ENCODE measurements at regions not wholly inside any gene's neighbourhood (a gene's known extent, or its start where the extent isn't known, plus 50 kb on each side); places are given as distances from the start of the nearest gene placed in this dataset.
A peak's percentile ranks its signal among the peaks of the same experiment; 100 is the strongest.
"Not testable (repeated sequence)": the region's sequence is repeated elsewhere in the genome, so short reads cannot be mapped to it uniquely, and the experiment has no call there.

DNA sequence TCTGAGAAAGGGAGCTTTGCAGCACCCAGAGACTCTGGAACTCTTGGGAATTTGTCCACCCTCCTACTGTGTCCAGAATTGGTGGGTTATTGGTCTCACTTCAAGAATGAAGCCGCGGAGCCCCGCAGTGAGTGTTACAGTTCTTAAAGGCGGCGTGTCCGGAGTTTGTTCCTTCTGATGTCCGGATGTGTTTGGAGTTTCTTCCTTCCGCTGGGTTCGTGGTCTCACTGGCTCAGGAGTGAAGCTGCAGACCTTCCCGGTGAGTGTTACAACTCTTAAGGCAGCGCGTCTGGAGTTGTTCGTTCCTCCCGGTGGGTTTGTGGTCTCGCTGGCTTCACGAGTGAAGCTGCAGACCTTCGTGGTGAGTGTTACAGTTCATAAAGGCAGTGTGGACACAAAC is 824.7 kb downstream of the LRRTM4 start:
- not testable (repeated sequence) for DNase-seq (ENCODE audit: low spot score)

DNA sequence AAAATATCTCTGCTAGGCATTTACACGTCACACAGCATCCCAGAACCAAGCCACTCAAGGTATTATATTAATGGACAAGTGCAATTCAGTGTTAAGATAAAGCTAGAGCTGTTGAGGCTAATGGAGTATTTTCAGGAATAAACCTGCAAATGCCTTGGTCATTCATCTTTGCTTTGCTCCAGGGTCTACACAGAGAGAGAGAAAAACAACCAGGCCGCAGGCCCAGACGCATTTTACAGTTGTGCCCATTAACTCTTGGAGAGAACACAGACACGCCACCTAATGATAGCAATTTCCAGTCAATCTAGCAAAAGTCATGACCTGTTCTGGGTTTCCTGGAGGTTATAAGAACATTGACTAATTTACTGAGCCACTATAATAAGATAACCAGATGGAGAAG is 829.3 kb downstream of the LRRTM4 start:
- no peak for DNase-seq (ENCODE audit: low spot score)

DNA sequence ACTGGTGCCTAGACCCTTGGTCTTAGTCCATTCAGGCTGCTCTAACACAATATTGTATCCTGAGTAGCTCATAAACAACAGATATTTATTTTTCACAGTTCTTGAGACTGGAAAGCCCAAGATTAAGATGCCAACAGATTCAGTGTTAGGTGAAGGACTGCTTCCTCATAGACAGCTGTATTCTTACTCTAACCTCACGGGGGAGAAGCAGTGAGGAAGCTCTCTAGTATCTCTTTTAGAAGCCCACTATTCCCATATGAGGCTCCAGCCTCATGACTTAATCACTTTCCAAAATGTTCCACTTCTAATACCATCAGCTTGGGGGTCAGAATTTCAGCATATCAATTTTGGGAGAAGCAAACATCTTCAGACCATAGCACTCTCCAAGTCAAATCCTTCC is 833.4 kb downstream of the LRRTM4 start:
- DNase-seq (ENCODE audit: low spot score), result no peak

DNA sequence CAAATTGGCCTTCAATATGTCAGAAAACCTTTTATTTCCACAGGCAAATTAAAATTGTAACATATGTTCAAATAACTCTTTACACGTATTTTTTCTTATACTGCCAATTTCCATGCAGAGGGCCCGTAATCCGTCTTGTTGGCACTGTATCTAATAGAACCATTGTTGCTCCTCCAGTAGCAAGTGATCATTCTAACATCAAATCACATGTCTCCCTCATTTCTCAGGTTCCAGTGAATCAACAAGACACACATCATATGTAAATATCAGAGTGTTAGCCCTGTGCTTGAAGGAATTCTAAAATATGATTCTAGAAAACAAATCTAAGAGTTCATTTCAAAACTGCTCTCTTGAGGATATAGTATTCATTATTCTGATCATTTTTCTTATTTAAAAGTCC is 834.3 kb downstream of the LRRTM4 start:
- no peak for DNase-seq (ENCODE audit: low spot score)

DNA sequence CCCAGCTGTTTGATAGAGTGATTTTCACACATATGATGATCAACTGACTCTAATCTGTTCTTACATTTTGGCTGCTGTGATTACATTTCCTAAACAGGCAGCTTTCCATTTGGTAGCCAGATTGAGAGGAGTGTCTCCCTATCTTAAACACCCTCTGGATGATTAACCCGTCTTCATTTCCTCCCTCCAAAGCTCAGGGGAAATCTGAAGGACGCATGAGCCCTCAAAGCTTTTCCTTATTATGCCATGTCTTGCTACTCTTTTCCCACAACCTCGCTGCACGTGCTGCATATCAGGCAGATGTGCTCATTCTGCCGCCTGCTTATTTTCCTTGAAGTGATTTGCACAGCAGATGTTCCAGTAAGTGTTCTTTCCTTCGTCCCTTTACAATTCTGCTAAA is 837.4 kb downstream of the LRRTM4 start:
- peak; percentile 48 for DNase-seq (ENCODE audit: low spot score)

DNA sequence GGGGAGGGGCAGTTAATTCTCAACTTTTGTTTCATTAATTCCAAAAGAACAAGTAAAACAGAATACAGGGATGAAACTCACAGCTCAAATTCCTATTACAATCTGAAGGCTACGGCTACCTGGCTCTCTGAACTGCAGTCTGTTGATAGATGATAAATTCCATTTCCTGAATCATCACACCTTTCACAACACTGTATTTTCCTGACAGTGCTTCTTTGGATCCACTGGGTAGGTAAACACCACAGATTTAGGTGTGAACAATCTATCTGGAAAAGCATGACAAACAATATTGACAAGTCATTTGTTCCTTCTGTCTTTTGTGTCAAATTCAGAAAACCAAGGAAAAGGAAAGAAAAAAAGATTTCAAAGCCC is 843.2 kb downstream of the LRRTM4 start:
- DNase-seq (ENCODE audit: low spot score), result no peak

DNA sequence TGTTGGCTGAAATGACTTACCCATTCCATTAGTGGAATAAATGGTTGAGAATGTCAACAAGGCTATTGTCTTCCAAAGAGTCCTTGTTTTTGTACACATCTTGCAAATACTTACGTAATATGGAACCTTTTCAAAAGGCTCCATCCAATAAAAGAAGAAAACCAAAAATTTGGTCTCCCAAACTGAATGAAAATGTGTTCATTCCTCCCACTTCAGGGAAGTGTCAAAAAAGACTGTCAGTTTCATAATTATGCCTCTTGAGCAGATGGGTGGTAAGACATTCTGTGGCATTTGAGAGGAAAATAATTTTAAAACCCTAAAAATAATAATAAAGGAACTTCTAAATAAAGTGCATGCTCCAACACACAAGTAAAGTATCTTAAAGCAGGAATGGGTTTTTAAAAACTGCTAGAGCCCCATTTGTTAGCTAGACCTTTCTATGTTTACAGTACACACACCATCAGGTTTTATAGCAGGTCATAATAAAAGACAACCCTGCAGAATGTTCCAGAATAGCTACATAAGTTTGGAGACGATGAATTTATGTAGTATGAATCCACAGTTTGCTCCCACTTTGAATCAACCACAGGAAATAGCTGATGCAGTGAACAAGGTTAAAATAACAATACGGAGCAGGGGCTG is 843.7 kb downstream of the LRRTM4 start:
- no peak for DNase-seq (ENCODE audit: low spot score)

DNA sequence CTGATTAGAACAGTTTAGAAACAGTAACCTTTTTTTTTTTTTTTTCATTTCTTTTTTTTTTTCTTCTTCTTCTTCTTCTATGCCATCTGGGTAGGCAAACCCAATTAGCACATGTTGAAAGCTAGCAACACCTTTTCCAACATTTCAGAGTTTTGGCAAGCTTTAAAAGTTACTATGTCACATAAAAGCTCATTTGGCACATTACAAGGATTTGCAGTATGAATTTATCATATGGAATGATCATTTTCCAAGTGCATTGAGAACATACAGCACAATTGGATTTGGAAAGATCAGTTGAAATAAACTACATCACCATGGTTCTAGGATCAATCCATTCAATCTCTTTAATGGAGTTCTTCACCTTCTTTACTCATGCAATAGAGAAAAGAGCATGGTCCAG is 847.0 kb downstream of the LRRTM4 start:
- DNase-seq (ENCODE audit: low spot score), result no peak

DNA sequence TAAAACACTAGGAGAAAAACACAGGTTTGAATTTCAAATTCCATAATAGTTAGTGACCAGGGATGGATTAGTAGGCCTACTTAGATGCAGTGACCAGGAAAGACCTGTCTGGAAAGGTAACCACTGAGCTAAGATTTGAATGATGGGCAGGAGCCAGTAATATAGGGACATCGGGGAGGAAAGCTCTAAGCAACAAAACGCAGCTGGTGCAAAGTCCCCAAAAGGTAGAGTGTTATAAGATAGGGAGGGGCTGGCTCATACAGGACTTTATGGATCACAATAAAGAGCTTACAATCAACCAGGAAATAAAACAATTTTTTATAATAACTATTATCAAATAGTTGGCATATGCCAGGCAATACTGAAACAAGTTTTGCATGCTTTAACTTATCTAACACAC is 849.4 kb downstream of the LRRTM4 start:
- DNase-seq (ENCODE audit: low spot score), result no peak

DNA sequence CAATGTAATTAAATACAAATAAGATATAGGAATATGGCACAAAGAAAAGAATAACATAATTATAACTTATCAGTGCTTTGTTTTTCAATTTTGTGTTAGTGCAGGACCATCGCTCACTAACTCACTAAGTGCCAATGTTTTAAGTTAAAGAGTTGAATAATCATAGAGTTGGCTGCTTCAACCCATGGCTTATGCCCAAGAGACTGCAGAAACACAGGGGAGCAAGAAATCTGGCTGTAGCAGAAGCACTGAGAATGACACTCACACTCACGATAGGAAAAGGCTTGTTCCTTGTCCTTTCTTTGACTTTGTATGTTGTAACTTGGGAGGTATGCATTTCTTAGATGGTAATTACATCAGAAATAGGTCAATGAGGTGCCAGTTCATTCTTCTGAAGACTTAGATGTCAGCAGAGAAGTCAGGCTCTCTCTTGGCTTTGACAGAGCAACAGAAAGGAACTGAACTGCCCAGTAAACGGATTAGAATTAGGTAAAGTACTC is 852.2 kb downstream of the LRRTM4 start:
- no peak for DNase-seq (ENCODE audit: low spot score)

DNA sequence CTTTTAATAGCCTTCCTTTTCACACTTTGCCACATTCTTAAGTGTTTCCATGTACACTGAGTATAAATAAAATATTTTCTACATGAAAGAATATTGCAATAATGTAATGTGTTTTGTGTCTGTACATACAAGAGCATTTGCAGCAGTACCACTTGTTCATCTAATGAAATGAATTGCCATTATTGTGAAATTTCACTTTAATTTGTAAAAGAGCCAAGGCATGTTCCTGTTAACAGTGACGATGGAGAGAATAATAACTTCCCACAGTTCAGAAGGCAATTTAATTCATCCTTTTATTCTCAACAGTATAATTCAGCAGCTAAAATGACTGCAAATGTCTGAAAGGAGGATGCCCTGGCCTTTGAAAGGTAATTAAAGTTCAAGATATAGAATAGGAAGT is 853.9 kb downstream of the LRRTM4 start:
- DNase-seq (ENCODE audit: low spot score), result no peak

DNA sequence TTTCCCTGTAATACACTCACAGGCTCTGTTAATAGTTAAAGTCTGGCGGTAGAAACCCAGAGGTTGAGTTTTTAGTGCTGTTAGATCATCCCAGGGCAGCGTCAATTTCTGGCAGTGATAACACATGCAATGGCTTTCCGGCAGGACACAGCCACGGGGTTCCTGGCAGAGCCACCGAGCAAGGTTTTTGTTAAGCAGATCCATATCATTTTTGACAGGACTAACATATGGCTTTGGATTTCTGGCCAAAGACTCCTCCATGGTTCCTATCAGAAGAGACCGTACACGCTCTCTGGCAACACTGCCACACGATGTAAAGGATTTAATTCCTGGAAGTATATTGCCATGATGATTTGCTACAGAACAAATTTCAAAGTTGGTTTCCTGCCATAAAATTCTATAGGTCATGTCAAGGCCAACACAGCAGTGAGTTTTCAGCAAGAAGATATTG is 854.3 kb downstream of the LRRTM4 start:
- no peak for DNase-seq (ENCODE audit: low spot score)

DNA sequence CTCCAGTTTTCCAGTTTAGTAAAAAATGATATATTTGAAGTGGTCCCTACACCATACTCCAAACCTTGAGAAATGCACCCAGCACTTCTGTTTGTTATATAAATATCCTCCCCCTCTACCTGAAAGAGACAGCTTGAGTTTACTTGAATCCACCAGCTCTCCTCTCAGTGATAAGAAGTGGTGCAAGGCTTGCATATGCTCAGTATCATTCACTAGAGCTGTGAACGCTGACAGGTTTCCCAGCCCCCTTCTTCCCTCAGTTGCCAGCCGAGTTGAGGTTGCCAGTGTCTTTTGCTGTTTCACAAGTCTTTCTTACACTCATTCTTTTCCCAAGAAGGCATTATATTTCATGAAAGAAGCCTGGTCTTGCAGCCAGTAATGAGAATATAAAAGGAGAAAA is 880.0 kb downstream of the LRRTM4 start:
- DNase-seq (ENCODE audit: low spot score), result no peak

DNA sequence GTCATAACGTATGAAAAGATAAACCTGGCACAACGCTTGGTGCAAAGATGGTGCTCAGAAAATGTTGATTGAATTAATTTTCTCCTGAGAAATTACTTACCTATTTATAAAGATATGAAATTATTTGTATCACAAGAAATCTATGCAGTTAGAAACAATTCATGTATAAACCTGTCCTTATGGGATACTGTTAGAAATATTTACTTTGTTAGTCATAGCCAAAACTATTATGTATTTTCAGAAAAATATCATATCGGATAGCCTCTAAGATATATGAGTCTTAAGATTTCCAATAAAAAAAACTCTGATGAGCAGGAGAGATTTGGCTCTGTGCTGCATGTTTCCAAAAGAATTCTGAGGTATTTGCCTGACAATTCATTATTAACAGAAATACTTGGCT is 880.7 kb downstream of the LRRTM4 start:
- no peak for DNase-seq (ENCODE audit: low spot score)

DNA sequence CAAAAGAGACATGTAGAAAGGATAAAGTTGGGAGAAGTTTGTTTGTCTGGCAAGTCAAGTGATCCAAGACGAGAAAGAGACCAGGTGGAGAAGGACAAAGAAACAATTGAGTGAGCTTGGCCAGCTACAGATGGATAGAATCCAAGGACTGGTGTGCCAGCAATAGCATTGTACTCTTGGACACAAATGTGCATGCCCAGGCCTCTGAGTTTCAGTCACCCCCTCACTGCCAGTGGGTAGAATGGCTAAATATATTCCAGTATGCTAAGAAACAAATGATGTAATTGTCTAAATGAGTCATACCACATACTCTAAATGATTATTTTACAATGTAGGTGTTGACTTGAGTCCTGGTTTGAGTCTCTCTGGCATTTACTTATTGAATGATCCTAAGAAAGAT is 881.3 kb downstream of the LRRTM4 start:
- DNase-seq (ENCODE audit: low spot score), result no peak

DNA sequence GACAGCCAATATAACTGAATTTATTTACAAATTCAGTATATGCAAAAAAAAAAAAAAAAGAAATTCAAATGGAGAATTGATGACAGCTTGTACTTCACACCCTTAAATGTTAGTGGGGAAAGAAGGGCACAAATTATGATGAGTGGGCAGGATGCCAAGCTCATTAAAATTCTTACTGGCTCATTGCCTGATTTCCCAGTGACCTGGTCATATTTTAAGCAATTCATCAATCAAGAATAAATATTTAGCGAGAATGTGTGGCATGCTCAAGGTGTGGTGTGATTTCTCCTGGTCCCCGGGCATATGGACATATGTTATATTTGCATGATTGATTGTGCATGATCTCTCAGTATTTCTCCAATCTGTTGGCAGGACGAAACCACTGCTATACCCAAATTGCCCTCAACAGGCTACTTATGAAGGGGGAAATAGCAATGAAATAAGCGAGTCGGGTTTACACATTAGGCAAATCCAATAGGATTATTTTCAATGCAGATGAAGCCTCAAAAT is 883.0 kb downstream of the LRRTM4 start:
- no peak for DNase-seq (ENCODE audit: low spot score)

DNA sequence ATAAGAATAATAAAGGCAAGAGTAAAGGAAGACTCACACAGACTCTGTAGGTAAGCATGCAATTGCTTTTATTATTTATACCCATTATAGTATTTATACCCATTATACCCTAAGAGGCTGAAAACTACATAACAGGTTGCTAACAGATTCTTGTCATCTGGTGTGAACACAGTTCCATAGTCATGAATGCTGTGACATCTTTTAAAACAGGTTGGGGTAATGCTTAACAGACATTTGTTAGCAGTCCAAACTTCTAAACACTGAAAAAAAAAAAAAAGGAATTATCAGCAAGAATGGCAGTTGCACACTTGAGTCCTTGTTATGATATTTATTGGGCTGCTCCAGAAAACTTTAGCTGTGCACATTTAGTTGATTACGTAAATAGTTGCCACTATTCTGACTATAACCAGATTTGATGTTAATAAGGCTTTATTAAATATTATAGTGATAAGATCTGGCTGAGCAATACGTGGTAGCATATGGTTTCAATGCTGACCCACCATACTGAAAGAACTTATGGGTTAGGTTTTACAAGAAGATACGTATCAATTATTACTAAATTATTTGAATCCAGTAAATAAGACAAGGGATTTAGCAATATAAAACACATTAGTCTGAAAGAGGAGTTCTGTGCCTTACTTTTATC is 888.8 kb downstream of the LRRTM4 start:
- no peak for DNase-seq (ENCODE audit: low spot score)

DNA sequence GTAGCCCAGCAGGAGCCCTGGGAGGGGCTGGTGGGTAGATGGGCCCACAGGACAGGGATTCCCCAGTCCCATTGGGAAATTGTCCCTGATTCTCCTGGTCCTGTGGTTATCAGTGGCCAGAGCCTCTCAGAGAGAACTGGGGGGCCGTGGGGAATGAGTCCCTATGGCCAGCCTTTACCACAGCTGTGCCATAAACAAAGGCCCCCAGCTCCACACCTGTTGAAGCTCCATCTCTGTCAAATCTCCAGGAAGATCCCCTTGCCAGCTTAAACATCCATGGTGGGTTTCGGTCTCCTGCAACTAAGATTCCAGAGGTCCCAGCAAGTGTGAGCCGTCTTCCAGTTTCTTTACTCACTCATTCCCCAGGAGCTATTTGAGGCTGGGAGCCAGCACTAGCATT is 897.1 kb downstream of the LRRTM4 start:
- no peak for DNase-seq (ENCODE audit: low spot score)

DNA sequence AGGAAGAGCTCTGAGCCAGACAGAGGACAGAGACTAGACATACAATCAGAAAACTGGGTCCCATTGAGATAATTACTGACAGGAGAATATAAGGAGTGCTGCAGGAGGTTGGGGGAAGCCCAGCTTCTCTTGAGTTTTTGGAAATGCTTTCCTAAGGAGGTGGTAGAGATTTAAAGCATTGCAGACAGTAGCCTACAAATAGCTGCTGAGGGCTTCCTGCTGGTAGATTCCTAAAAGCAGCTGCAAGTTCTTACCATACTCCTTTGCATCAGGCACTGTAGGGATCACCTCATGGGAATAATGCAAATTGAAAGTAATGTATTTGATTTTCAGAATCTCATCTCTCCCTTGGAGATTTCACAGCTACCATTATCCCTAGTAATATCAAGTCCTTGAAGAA is 902.6 kb upstream of the GCFC2 start:
- DNase-seq (ENCODE audit: low spot score), result no peak

DNA sequence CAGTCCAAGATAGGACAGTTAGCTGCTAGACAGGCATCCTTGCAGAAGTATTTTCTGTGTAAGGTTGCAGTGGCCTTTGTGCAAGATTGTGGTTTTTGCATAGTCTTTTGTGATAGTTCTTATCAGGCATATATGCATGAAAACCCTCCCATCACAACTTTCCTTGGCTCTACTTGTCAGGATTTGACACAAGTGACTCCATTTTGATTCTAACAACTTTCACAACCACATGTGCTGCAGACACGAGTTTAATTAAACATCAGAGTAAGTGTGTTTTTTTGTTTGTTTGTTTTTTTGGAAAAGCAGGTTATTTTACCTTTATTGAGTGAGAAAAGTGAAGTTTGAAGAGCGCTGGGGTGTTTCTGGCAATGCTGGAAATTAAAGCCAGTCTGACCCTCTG is 902.0 kb upstream of the GCFC2 start:
- DNase-seq (ENCODE audit: low spot score), result no peak

DNA sequence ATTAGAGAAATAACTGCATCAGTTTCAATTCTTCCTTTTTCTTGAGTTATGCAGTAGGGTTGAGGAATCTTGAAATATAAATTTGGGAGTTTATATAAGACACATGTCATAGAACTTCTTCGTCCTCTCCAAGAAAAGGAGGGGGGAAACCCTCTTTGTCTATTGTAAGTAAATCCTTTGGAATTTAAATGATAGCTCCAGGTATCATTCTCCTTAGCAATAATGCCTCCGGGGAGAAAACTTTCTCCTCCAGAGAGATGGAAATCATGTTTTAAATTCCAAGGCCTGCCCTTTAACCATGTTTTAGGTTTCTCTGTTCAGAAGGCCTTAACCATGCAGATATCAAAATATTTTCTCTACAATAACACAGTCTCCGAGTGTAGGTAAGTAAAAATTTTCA is 899.7 kb upstream of the GCFC2 start:
- no peak for DNase-seq (ENCODE audit: low spot score)

DNA sequence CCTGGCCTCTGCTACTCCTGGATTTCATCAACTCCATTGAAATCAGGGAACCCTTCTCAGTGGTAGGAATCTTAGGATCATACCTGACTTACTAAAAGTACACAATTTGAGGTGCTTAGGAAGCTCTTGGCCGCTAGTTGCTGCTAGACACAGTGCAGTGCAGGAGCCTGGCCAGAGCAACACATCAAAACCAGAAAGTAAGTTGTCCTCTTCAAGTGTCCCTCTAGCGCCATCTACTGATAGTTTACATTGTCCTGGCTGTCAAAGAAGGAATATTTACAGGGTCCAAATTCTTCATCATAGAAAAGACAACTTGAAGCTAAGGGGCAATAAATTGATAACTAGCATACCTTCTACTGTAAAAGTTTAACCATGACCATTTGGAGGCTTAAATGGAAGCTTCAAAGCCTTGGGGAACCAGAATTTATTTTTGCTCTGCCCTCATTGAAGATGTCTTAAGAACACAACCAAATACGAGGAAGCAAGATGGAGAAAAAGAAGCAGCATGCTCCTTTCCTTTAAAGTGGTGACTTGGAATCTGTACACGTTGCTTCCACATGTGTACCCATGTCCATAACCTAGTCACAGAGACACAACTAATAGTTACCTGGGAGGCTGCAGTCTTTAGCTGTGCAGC is 889.1 kb upstream of the GCFC2 start:
- DNase-seq (ENCODE audit: low spot score), result peak; percentile 64

DNA sequence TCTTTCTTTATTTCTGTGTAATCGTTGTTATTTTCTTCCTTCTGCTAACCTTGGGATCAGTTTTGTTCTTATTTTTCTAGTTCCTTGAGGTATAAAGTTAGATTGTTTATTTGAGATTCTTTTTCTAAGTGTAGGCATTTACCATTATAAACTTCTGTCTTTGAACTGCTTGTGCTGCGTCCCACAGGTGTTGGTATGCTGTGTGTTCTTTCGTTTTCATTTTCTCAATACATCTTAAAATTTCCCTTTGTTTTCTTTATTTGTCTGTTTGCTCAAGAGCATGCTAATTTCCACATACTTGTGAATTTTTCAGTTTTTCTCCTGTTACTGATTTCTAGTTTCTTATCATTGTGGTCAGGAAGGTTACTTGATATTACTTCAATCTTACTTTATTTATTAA is 873.8 kb upstream of the GCFC2 start:
- DNase-seq (ENCODE audit: low spot score), result no peak

All from D341Med (cell line).